ENCODE measurements at regions not wholly inside any gene's neighbourhood (a gene's known extent, or its start where the extent isn't known, plus 50 kb on each side); places are given as distances from the start of the nearest gene placed in this dataset.

DNA sequence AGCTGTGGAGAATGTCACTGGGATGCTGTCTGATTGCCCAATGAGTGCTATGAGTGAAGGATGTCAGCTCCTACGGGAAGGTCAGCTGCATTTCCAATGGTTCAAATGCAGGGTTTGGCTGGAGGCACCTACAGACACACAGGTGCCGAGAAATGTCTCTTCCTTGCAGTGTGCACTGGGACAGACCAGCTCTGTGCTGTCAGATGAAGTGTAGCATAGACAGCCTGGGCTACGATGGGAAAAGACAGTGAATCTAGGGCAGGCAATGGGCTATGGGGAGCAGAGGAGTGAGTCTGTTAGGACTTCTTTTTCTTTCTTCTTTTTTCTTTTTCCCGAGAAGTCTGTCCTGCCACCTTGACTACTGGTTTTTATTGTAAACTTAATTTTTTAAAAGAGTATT is 223.1 kb upstream of the EOMES start:
- no peak for DNase-seq

DNA sequence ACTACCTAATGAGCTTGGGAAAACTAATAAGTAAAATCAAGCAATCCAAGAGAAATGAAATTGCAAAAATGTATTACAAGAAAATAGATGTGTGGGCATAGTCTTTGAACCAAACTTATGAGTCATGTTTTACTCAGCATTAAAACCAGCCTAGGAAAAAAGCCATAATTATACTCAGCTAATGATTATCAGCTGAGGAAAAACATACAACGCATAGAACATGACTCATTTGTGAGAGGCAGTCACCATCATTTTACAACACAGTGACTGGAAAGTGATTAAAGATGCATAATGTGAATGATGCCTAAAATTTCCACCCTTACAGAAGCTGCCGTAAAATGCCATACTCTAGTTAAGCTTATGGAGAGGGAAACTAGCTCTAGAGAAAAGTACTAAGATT is 238.0 kb upstream of the EOMES start:
- DNase-seq = no peak

DNA sequence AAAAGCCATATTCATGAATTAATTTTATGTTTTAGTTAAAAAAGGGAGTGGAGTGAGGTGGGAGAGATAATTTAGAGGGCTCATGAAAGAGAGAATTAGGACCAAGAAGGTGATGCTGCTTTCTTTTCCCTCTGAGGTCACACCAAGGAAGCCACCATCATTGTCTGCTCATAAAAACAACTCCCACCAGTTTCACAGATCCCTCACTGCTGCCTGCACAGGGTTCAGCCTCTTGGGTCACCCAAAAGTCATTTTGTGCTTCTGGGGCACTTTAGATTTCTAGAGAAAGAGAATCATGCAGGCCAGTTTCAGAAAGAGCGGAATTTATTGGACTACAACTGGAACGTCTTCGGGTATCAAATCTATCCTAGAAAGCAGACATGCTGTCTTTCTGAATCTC is 241.4 kb upstream of the EOMES start:
- DNase-seq = no peak

GRCh38 chr3:27971600-27971999 is 249.5 kb upstream of the EOMES start:
- no peak for DNase-seq

DNA sequence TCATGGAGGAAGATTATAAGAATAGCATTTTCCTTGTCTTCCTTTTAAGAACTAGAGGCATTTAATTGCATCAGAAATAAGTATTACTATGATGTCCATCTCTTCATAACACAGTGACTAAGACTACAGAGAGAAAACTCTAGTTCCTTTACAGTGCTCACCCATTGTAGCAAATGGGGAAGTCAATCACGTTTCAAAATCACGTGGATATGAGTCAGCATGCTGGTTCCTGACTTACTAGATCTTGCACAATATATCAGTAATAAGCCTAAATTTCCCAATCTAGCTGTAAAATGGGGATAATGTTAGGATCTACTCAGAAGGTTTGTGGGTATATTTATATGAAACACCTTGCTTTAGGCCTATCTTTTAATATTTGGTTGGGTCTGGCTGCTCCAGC is 254.8 kb upstream of the EOMES start:
- no peak for DNase-seq

GRCh38 chr3:27978440-27978839 is 256.3 kb upstream of the EOMES start:
- DNase-seq = no peak

GRCh38 chr3:27985369-27986035 is 255.9 kb upstream of the CMC1 start:
- DNase-seq = no peak

GRCh38 chr3:27986234-27986879 is 255.1 kb upstream of the CMC1 start:
- DNase-seq = no peak

GRCh38 chr3:27990324-27990723 is 251.1 kb upstream of the CMC1 start:
- no peak for DNase-seq

DNA sequence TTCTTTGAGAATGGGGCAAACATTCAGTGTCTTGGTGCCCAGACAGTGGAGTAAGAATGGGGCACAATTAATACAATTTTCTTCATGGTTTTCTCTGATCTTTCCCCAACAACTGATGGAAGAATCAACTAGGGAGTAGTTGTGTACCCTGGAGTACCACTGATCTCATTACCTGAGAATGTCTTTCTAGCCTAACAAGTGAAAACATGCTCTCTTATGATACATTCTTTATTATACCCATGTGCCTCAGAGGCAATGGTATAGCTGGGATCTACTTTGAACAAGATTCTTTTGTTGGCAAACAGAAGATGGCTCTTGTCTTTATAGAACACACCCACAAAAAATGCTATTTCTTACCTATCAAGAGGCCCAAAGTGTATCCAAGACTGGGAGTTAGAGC is 250.6 kb upstream of the CMC1 start:
- DNase-seq = no peak

DNA sequence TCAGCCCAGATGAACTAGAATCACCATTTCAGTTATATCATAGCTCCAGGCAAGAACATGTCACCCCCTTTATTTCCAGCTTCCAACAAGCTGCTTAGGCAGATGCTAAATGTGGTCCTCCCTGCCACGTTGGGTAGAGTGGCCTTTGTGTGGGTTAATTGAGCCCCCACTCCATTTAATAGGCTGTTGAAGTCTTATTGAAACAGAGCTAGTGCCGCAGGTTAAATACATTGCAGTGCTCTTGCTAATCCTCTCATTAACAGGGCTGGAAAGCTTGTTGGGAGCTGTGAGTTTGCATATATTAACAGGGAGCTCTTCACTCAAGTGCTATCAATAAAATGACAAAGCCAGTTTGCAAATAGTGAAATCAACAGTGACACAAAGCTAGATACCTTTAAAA is 248.4 kb upstream of the CMC1 start:
- DNase-seq = no peak

- no peak for DNase-seq
Observed at GRCh38 chr3:28000608-28001007, 240.8 kb upstream of the CMC1 start.

- no peak for DNase-seq
Observed at GRCh38 chr3:28008235-28008634, 233.2 kb upstream of the CMC1 start.

DNA sequence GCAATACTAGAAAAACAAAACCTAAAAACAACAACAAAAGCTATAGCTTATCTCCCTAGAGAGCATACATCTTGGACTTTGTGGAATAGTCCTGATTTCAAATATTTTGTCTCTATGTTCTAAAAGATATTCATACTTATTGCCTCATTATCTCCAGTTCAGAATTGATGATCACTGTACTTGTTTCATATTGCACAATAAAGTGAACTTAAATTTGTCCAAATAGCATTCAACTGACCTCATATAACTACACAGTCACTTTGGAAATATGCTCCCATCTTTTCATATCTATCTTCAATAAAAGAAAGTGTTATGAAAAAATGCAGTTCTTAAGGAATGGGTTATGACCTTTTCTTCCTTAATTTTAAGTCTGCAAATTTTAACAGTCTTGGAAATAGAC is 228.6 kb upstream of the CMC1 start:
- DNase-seq = no peak

GRCh38 chr3:28013864-28014473 is 227.4 kb upstream of the CMC1 start:
- no peak for DNase-seq

GRCh38 chr3:28018925-28019718 is 222.3 kb upstream of the CMC1 start:
- no peak for DNase-seq

DNA sequence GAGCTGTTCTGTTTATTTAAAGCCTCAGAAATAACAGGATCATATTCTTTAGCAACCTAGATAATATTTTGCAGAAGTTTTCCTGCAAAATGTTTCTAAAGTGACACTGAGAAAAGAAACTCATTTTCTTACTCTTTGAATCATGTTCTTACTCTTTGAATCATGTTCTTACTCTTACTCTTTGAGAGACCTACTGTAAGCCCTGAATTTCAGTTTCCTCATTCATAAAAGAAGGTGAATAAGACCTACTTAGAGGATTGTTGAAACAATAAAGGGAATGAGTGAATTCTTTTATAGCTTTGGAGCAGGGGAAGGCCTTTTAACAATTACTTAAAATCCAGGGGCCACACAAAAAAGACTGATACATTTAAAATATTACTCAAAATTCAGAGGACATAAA is 221.7 kb upstream of the CMC1 start:
- DNase-seq = no peak

- DNase-seq = no peak
Observed at GRCh38 chr3:28022916-28023315, 218.5 kb upstream of the CMC1 start.

- DNase-seq = no peak
Observed at GRCh38 chr3:28028554-28028953, 212.9 kb upstream of the CMC1 start.

DNA sequence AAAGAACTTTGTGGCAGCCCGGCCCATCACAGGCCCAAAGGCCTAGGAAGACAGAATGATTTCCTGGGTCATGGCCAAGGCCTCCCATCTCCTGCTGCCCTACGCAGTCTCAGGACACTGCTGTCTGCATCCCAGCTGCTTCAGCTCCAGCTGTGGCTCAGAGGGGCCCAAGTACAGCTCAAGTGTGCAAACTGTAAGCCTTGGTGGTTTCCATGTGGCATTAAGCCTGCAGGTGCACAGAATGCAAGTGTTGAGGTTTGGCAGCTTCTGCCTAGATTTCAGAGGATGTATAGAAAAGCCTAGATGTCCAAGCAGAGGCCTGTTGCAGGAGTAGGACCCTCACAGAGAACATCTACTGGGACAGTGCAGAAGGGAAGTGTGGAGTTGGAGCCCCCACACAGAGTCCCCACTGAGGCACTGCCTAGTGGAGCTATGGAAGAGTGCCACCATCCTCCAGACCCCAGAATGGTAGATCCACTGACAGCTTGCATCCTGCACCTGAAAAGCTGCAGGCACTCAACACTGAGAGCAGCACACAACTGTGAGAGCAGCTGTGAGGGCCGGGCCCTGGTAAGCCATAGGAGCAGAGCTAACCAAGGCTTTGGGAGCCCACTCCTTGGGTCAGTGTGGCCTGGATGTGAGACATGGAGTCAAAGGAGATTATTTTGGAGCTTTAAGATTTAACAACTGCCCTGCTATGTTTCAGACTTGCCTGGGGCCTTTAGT is 208.2 kb upstream of the CMC1 start:
- no peak for DNase-seq

DNA sequence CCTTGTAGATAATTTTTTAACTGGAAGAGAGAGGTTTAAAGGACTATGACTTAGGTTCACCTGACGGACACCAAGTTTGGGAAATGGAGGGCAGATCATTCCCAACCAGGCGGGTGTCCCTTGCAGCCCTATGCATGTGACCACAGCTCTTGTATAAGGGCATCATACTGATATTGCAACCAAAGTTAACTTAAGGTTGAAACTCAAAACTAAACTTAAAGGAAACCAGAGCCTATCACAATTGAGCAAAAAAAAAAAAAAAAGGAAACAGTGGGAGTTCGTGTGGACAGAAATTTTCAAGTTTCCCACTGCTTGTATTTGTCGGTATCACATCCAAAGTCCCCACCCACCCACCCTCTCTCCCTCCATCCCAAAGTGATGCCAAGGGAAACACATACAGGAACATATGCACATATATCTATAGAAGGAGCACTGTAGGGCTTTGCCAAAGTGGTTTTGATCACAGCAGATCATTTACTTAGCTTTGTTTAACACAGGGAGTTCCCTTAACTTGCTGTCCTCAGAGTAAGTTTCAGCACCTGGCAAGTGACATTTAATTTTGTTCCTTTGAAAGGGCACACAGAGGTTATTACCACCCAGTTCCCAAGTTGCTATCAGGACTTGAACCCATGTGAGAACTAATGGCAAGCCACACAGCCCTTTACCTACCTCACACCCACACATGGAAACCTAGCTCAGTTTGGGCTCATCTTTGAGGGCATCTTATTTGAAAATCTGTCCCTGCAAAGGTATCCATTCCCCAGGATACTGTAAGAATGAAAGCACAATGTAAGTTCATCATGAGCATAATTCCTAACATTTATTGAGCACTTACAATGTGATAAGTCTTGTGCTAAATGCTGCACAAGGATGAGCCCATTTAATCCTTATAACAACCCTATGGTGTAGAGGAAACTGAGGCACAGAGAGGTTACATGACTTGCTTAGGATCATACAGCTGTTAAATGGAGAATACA is 204.5 kb upstream of the CMC1 start:
- no peak for DNase-seq

GRCh38 chr3:28039234-28039633 is 202.2 kb upstream of the CMC1 start:
- no peak for DNase-seq

Measured in NCI-H526 treated with DMSO at 0.1 percent for 48 hours (cell line).